KMS-11 (cell line): ENCODE measurements at regions not wholly inside any gene's neighbourhood (a gene's known extent, or its start where the extent isn't known, plus 50 kb on each side); places are given as distances from the start of the nearest gene placed in this dataset.

Source experiments
- H2AFZ ChIP-seq: fragments of 200-600 bp; sonication (generic); 2 replicates; pipeline ENCODE4 v1.6.1; 2016; ENCODE audit warnings: antibody characterized with exemption, mixed run types, low read depth
- H3K27ac ChIP-seq: fragments of 200-600 bp; sonication (generic); 2 replicates; pipeline ENCODE4 v1.6.1; 2016; ENCODE audit warnings: mild to moderate bottlenecking, mixed run types
- H3K27me3 ChIP-seq: fragments of 200-600 bp; sonication (generic); 2 replicates; pipeline ENCODE4 v1.6.1; 2017; ENCODE audit warnings: mild to moderate bottlenecking, low read depth, mixed run types, moderate library complexity; ENCODE audit not compliant: insufficient read depth
- H3K36me3 ChIP-seq: fragments of 200-600 bp; sonication (generic); 2 replicates; pipeline ENCODE4 v1.6.1; 2017; ENCODE audit warnings: mild to moderate bottlenecking, mixed run types; ENCODE audit not compliant: insufficient read depth
- H3K4me1 ChIP-seq: fragments of 200-600 bp; sonication (generic); 2 replicates; pipeline ENCODE4 v1.6.1; 2016; ENCODE audit warnings: mild to moderate bottlenecking, low read depth, mixed run types; ENCODE audit not compliant: poor library complexity, severe bottlenecking
- H3K4me2 ChIP-seq: fragments of 200-600 bp; sonication (generic); 2 replicates; pipeline ENCODE4 v1.7.0; 2016; ENCODE audit warnings: mild to moderate bottlenecking, mixed run types
- H3K4me3 ChIP-seq: fragments of 200-600 bp; sonication (generic); IDR thresholded peaks from 2 replicates; pipeline ENCODE4 v1.6.1; 2017; ENCODE audit warnings: low read depth, low read length, mixed read lengths; ENCODE audit not compliant: insufficient read depth
- H3K79me2 ChIP-seq: fragments of 200-600 bp; sonication (generic); 2 replicates; pipeline ENCODE4 v1.6.1; 2016; ENCODE audit warnings: low read depth, mixed run types; ENCODE audit not compliant: insufficient read depth
- H3K9ac ChIP-seq: fragments of 200-600 bp; sonication (generic); 2 replicates; pipeline ENCODE4 v1.6.1; 2016; ENCODE audit warnings: mild to moderate bottlenecking, mixed run types
- H4K20me1 ChIP-seq: fragments of 200-600 bp; sonication (generic); 2 replicates; pipeline ENCODE4 v1.6.1; 2016; ENCODE audit warnings: mild to moderate bottlenecking, mixed run types; ENCODE audit not compliant: insufficient read depth
- CTCF ChIP-seq: fragments of 200-600 bp; sonication (generic); conservative IDR thresholded peaks from 2 replicates; pipeline ENCODE4 v1.6.1; 2017; ENCODE audit warnings: low read depth, mild to moderate bottlenecking, antibody characterized with exemption, low read length, moderate library complexity, mixed read lengths

DNA sequence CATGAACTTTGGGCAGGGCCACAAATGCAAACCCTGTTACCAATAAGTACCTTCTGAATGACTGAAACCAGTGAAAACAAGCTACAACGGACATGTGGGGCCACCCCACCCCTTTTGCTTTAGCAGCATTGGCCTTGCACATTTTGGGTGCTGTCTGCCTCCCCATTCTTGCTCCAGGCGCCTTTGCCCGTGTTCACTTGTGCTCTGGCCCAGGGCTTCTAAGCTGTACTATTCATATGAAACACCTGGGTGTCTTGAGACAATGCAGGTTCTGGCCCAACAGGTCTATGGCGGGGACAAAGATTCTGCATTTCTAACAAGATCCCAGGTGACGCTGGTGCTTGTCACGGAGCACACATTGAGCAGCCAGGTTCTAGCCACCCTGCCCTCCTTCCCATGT, 96.5 kb upstream of the SDK1 start:
- no peak overlapping the region for H3K27ac ChIP-seq
- no peak overlapping the region for H3K4me3 ChIP-seq
- no peaks in the 10 kb centered on the region for H3K36me3 ChIP-seq
- H3K9ac ChIP-seq: no peak overlapping the region
- TF ChIP-seq CTCF: no peak
- H2AFZ ChIP-seq: no peak overlapping the region
- no peaks in the 10 kb centered on the region for H3K79me2 ChIP-seq
- H3K4me2 ChIP-seq: no peak overlapping the region
- H4K20me1 ChIP-seq: no peaks in the 10 kb centered on the region
- no peaks in the 10 kb centered on the region for H3K27me3 ChIP-seq
- no peaks in the 10 kb centered on the region for H3K4me1 ChIP-seq

DNA sequence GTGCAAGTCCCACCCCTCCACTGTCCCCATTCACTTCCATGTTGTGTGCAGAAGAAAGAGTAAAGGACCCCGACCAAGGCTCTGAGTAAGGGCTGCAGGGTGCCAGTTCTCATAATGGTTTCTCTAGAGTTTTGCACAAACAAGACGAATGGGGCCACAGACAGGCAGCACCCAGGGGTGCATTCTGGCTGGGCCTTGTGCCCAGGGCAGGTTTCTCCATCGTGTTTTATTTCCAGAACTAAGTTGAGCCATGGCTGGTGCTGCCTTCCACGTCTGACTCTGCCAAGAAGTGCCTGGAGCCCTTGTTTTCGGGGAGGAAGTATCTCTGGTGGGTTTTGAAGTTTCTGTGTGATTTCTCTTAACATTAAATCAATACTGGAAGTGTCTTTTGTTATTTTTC, 95.0 kb upstream of the SDK1 start:
- no peaks in the 10 kb centered on the region for H4K20me1 ChIP-seq
- no peak overlapping the region for H2AFZ ChIP-seq
- TF ChIP-seq CTCF: no peak
- no peak overlapping the region for H3K27ac ChIP-seq
- H3K4me1 ChIP-seq: no peaks in the 10 kb centered on the region
- H3K36me3 ChIP-seq: no peaks in the 10 kb centered on the region
- no peaks in the 10 kb centered on the region for H3K79me2 ChIP-seq
- H3K4me3 ChIP-seq: no peak overlapping the region
- H3K27me3 ChIP-seq: no peaks in the 10 kb centered on the region
- no peak overlapping the region for H3K4me2 ChIP-seq
- no peak overlapping the region for H3K9ac ChIP-seq

DNA sequence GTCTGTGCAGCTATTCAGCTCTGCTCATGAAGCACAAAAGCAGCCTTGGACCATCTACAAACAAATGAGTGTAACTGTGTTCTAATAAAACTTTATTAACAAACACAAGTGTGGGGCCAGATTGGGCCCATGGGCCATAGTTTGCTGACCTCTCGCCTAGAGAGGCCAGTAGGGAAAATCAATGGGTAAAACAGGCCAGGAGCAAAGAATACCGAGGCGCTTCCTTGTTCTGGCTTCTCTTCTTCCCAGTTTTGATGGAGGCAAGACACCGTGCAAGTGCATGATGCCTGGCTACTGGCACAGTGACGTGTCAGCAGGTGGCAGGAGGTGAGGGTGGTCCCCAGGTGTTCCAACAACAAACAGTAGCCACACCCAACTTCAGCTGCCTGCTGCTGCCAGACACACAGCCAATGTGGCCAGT, 94.3 kb upstream of the SDK1 start:
- no peak overlapping the region for H2AFZ ChIP-seq
- no peaks in the 10 kb centered on the region for H3K27me3 ChIP-seq
- H3K79me2 ChIP-seq: no peaks in the 10 kb centered on the region
- H3K4me1 ChIP-seq: no peaks in the 10 kb centered on the region
- no peak overlapping the region for H3K4me2 ChIP-seq
- H4K20me1 ChIP-seq: no peaks in the 10 kb centered on the region
- no peak overlapping the region for H3K4me3 ChIP-seq
- no peak for TF ChIP-seq CTCF
- H3K9ac ChIP-seq: no peak overlapping the region
- no peak overlapping the region for H3K27ac ChIP-seq
- no peaks in the 10 kb centered on the region for H3K36me3 ChIP-seq

- Histone ChIP-seq H3K9ac (no peak overlapping the region), H4K20me1 (no peaks in the 10 kb centered on the region), H3K36me3 (no peaks in the 10 kb centered on the region), H3K79me2 (no peaks in the 10 kb centered on the region), H3K4me3 (no peak overlapping the region), H2AFZ (no peak overlapping the region), H3K4me1 (no peaks in the 10 kb centered on the region), H3K4me2 (no peak overlapping the region), H3K27me3 (no peaks in the 10 kb centered on the region), H3K27ac (no peak overlapping the region)
- no peak for TF ChIP-seq CTCF
Measured at GRCh38 chr7:3207387-3207902, 93.6 kb upstream of the SDK1 start.
